Type B pancreatic cell (in vitro differentiated cells): ENCODE measurements at regions not wholly inside any gene's neighbourhood (a gene's known extent, or its start where the extent isn't known, plus 50 kb on each side); places are given as distances from the start of the nearest gene placed in this dataset.

ENCODE experiments used
- DNase-seq: peaks from one replicate; pipeline ENCODE4 v3.0.0; 2021; ENCODE audit warnings: mixed read lengths; ENCODE audit not compliant: unreplicated experiment; ENCODE audit errors: extremely low spot score
- H3K27ac Mint-ChIP-seq: 2 replicates; pipeline ENCODE4 v1.8.0; 2021; ENCODE audit warnings: mild to moderate bottlenecking, mixed read lengths
- H3K27me3 Mint-ChIP-seq: 2 replicates; pipeline ENCODE4 v1.8.0; 2021; ENCODE audit warnings: mixed read lengths
- H3K36me3 Mint-ChIP-seq: 2 replicates; pipeline ENCODE4 v1.8.0; 2021; ENCODE audit warnings: mixed read lengths
- H3K4me1 Mint-ChIP-seq: one replicate; pipeline ENCODE4 v1.8.0; 2021; ENCODE audit warnings: mixed read lengths; ENCODE audit not compliant: unreplicated experiment
- H3K4me3 Mint-ChIP-seq: 2 replicates; pipeline ENCODE4 v1.8.0; 2021; ENCODE audit warnings: mild to moderate bottlenecking, mixed read lengths
- H3K9me3 Mint-ChIP-seq: 2 replicates; pipeline ENCODE4 v1.8.0; 2021; ENCODE audit warnings: mixed read lengths
- CTCF ChIP-seq: fragments of 200-600 bp; sonication (generic); conservative IDR thresholded peaks from 2 replicates; pipeline ENCODE4 v1.5.0; 2021; ENCODE audit warnings: antibody characterized with exemption, mild to moderate bottlenecking

DNA sequence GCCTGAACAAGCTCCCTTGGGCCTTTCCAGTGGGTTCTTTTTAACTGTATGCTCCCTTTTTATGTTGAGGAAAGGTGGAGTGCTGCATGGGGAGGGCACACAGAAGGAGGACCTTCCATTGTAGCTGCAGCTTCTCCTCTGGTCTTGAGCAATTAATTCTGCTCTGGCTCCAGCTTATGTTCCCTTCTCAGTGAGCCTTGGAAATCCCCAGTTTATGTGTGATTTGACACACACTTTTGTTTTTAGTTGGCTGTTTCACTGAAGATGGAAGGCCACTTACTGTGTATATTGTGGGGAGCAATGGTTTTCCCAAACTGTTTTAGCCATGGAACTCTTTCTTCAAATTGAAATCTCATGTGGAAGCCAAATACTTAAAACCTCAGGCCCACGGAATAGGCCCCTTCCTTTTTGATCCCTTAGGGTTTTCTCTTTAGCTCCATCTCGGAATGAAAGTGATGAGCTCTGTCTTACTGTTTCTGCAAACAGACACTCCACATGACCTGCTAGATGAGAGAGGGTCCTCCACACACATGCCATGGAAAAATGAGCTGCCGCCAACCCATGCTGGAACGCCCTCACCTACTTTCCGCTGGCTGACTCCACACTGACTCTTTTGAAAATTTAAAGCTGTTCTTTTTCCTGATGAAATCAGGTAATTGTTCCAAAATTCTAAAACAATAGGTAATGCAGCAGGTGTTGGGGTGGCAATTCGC, 280.9 kb upstream of the SIX2 start:
- DNase-seq, result no peak
- H3K4me1 Mint-ChIP-seq, result peaks cover 21% of the 10 kb centered on the region
- no peaks in the 10 kb centered on the region for H3K36me3 Mint-ChIP-seq
- TF ChIP-seq CTCF, result no peak
- H3K27ac Mint-ChIP-seq, result no peak overlapping the region
- peaks cover 31% of the 10 kb centered on the region for H3K27me3 Mint-ChIP-seq
- H3K9me3 Mint-ChIP-seq, result peaks cover 8% of the 10 kb centered on the region
- H3K4me3 Mint-ChIP-seq, result no peak overlapping the region

DNA sequence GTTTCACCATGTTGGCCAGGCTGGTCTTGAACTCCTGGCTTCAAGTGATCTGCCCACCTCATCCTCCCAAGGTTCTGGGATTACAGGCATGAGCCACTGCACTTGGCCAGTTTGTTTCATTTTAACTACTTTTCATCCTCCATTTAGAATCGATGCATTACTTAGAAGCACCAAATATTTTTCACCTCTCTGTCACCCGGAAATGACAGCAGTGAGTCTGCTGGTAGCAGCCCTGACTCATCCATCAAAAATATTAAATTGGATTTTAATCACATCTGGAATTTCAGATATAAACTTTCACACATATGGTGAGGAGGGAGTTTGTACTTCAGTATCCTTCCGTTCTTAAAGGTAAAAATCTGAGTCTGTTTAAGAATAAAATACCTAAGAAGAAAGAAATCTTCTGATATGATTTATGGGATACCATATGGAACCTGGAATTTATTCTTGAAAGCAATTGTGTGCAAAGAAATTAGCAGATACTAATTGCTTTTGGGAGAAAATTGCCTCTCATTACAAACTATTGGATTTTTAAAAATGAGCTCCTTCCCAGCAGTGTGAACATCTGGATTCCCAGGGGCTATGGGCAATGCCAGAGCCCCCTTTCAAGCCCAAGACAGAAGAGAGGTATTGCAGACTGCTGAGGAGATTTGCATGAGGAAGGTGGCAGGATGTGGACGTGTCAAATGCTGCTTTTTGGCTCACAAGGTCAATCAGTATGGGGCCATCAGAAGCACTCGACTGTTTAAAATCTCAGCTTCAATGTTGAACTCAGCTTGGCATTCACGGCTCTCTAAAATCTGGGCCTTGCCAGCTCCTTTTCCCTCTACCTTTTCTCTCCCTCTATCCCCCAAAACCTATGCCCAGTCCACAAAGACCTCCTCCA, 279.5 kb upstream of the SIX2 start:
- no peaks in the 10 kb centered on the region for H3K36me3 Mint-ChIP-seq
- TF ChIP-seq CTCF, result no peak
- H3K27me3 Mint-ChIP-seq, result peaks cover 31% of the 10 kb centered on the region
- peaks cover 17% of the 10 kb centered on the region for H3K4me1 Mint-ChIP-seq
- H3K27ac Mint-ChIP-seq, result no peak overlapping the region
- DNase-seq, result no peak
- H3K9me3 Mint-ChIP-seq, result peaks cover 8% of the 10 kb centered on the region
- no peak overlapping the region for H3K4me3 Mint-ChIP-seq

GRCh38 chr2:45287045-45287444, 277.8 kb upstream of the SIX2 start:
- no peak overlapping the region for H3K4me3 Mint-ChIP-seq
- no peak for DNase-seq
- H3K36me3 Mint-ChIP-seq, result no peaks in the 10 kb centered on the region
- H3K4me1 Mint-ChIP-seq, result peaks cover 7% of the 10 kb centered on the region
- peak overlapping the region; percentile 41 for H3K27ac Mint-ChIP-seq
- H3K27me3 Mint-ChIP-seq, result peaks cover 26% of the 10 kb centered on the region
- peaks cover 8% of the 10 kb centered on the region for H3K9me3 Mint-ChIP-seq
- TF ChIP-seq CTCF, result no peak

DNA sequence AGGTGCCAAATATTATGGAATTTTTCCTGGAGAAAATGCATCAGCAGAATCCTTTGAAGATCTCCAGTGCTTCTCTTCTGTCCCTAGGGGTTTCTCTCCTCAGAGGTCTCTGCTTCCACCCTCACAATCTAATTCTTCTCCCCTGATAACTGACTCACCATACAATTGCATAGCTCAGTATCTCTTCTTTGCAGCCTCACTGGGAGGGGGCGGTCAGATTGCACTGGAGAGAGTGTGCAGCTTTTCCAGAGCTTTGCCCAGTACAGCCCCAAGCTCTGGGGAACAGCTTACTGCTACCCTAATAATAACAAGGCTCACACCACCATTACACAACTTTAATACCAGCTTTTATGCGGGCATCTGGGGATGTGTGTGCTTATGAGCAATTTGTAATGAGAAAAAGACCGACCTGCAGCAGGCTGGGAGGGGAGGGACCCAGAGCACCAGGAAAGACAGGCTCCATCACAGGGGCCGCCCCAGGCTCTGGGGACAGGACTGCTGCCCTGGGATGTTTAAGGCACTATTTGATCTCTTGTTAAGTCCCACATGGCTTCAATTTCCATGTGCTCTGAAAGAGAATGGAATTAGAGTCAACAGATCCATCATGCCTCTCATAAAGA, 276.6 kb upstream of the SIX2 start:
- DNase-seq, result no peak
- TF ChIP-seq CTCF, result no peak
- Mint-ChIP-seq H3K4me3 (no peak overlapping the region), H3K9me3 (no peaks in the 10 kb centered on the region), H3K4me1 (peaks cover 11% of the 10 kb centered on the region), H3K27ac (no peak overlapping the region), H3K36me3 (no peaks in the 10 kb centered on the region), H3K27me3 (peaks cover 21% of the 10 kb centered on the region)

- Mint-ChIP-seq H3K9me3 (no peaks in the 10 kb centered on the region), H3K27me3 (peaks cover 25% of the 10 kb centered on the region), H3K4me1 (peaks cover 15% of the 10 kb centered on the region), H3K27ac (no peak overlapping the region), H3K4me3 (no peak overlapping the region), H3K36me3 (no peaks in the 10 kb centered on the region)
- TF ChIP-seq CTCF, result no peak
- no peak for DNase-seq
Measured at GRCh38 chr2:45285311-45285710, 276.1 kb upstream of the SIX2 start.
